ENCODE measurements at regions not wholly inside any gene's neighbourhood (a gene's known extent, or its start where the extent isn't known, plus 50 kb on each side); places are given as distances from the start of the nearest gene placed in this dataset.

DNA sequence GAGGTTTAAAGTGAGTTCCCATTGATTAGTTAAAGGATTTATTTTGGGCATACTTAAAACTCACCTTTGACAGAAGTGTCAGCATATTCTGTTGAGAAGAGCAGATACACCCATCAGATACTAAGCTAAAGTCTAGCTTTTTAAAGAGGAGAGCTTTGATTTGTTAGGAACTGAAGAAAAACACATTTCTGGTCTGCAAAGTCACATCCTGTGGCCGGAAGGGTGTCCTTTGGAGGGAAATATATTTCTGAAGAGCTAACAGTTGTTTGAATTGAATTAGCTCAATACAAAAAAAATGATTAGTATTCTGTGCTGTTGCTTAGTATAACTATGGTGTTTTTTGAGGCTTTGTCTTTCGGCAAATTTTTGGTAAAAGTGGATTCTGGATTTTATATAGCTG is 302.7 kb downstream of the RFPL4B start:
- no peak overlapping the region for H3K4me3 ChIP-seq (ENCODE audit: low read depth, low read length)
- TF ChIP-seq, protein P1, sequence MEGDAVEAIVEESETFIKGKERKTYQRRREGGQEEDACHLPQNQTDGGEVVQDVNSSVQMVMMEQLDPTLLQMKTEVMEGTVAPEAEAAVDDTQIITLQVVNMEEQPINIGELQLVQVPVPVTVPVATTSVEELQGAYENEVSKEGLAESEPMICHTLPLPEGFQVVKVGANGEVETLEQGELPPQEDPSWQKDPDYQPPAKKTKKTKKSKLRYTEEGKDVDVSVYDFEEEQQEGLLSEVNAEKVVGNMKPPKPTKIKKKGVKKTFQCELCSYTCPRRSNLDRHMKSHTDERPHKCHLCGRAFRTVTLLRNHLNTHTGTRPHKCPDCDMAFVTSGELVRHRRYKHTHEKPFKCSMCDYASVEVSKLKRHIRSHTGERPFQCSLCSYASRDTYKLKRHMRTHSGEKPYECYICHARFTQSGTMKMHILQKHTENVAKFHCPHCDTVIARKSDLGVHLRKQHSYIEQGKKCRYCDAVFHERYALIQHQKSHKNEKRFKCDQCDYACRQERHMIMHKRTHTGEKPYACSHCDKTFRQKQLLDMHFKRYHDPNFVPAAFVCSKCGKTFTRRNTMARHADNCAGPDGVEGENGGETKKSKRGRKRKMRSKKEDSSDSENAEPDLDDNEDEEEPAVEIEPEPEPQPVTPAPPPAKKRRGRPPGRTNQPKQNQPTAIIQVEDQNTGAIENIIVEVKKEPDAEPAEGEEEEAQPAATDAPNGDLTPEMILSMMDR (IDR thresholded peaks at IDR 0.05; ENCODE audit: low read depth, low read length), result no peak

DNA sequence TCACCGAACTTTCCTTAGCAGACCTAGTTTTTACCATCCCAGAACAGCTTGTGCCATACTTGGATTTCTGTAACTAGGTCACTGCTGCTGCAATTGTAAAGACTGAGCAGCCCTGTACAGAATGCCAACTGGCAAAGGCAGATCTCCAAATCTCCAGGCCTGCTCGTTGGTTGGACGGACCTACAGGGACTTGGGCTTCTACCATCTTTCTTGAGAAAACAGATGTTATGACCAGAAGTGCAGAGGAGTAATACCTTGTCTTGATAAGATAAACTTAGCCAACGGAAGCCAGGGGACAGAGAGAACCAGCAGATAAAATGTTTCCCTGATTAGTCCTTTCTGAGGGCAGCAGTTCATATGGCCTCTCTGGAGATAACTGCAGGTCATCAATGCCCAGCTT is 304.1 kb downstream of the RFPL4B start:
- TF ChIP-seq, protein P1 (IDR thresholded peaks at IDR 0.05; ENCODE audit: low read depth, low read length), result no peak
- no peak overlapping the region for H3K4me3 ChIP-seq (ENCODE audit: low read depth, low read length)

DNA sequence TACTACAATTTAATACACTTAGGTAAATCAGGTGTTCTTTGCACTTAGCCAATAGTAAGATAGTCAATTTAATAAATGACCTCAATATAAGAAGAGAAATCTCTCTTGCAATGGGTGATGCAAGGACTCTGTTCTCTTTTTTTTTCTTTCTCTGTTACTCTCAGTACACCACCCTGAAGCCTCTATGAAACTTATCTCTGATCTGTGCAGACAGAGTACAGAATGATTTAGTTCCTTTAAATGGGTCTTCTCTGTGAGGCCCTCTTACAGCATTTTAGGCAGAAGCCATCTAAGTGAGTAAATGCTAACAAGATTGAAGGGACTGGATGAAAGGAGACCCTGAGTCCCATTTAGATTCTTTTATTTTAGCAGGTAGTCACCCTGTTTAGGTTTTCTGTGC is 312.8 kb downstream of the RFPL4B start:
- no peak overlapping the region for H3K4me3 ChIP-seq (ENCODE audit: low read depth, low read length)
- TF ChIP-seq, protein P1 (IDR thresholded peaks at IDR 0.05; ENCODE audit: low read depth, low read length), result no peak

DNA sequence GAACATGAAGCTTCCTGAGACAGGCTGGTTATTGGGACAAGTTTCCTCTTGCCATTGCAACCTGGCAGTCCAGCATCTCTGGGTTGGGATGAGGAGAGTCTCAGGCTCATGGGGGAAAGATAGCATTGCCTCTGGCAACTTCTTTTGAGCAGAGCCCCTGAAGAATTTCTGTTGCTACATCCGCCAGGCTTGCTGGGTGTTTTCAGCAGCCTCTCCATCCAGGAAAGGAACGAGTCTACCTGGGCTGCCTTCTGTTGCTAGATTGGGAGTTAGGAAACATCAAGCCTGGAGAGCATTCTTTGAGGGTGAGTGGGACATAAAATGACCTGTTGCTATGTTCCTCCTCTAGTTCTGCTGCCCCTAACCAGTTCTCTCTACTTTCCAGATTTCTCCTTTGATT is 313.5 kb downstream of the RFPL4B start:
- no peak overlapping the region for H3K4me3 ChIP-seq (ENCODE audit: low read depth, low read length)
- TF ChIP-seq, protein P1 (IDR thresholded peaks at IDR 0.05; ENCODE audit: low read depth, low read length), result no peak

DNA sequence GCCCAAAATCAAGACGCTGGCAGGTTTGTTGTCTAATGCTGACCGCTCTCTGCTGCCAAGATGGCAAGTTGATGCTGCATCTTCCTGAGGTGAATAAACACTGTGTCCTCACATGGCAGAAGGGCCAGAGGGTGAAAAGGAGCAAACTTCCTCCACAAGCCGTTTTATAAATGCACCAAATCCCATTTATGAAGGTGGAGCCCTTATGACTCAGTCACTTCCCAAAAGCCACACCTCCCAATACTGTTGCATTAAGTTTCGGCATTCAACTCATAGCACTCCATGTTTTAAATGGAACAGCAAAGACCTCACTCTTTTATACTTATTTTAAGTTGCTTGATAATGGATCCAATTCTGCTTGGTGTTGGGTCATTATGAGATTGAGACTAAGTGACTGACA is 316.6 kb downstream of the RFPL4B start:
- TF ChIP-seq, protein P1 (IDR thresholded peaks at IDR 0.05; ENCODE audit: low read depth, low read length), result no peak
- H3K4me3 ChIP-seq (ENCODE audit: low read depth, low read length), result no peak overlapping the region

DNA sequence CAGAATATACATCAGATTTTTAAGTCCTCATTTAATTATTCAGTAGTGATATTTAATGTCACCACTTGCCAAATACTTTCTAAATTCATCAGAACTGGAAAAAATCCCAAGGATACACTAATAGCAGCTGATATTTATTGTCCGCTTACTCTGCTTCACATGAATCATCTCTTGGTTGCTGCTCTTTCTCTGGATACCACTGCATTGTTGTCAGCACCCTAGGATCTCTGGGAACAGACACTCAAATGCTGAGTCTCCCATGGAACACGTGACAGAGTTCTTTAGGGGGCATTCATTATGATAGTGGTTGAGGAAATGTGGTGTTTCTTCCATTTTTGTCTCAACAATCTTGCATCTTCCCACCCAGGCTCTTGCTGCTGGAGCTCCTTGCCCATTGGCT is 318.0 kb downstream of the RFPL4B start:
- H3K4me3 ChIP-seq (ENCODE audit: low read depth, low read length), result no peak overlapping the region
- TF ChIP-seq, protein P1 (IDR thresholded peaks at IDR 0.05; ENCODE audit: low read depth, low read length), result no peak

DNA sequence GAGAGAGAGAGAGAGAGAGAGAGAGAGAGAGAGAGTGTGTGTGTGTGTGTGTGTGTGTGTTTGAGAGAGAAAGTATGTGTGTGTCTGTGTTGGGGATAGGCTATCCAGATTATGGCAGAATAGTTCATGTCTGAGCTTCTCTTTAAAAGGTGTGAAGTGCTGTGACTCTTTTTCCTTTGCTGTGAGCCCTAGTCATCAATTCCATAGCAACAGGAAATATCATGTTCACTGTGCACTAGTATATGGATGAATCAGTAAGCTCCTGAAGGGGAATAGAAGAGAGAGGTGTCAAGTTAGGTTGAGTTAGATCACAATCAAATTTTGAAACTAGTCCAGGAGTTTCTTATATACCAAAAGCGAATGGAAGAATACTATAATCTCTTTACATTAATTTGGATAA is 318.7 kb downstream of the RFPL4B start:
- TF ChIP-seq, protein P1 (IDR thresholded peaks at IDR 0.05; ENCODE audit: low read depth, low read length), result no peak
- H3K4me3 ChIP-seq (ENCODE audit: low read depth, low read length), result no peak overlapping the region
